HL-60 (cell line): ENCODE measurements at regions not wholly inside any gene's neighbourhood (a gene's known extent, or its start where the extent isn't known, plus 50 kb on each side); places are given as distances from the start of the nearest gene placed in this dataset.

Experiments used
- CTCF ChIP-seq: IDR thresholded peaks from one replicate; pipeline ENCODE4 v1.5.1; 2011; ENCODE audit warnings: low read length, control low read depth, inconsistent platforms; ENCODE audit not compliant: insufficient read depth
- GABPA ChIP-seq: IDR thresholded peaks from 2 replicates; pipeline ENCODE4 v1.6.1; 2012; ENCODE audit warnings: low read depth
- REST ChIP-seq: IDR thresholded peaks from 2 replicates; pipeline ENCODE4 v1.6.1; 2012; ENCODE audit warnings: low read depth; ENCODE audit not compliant: insufficient replicate concordance
- SPI1 ChIP-seq: IDR thresholded peaks from 2 replicates; pipeline ENCODE4 v1.6.1; 2012; ENCODE audit warnings: low read depth, mild to moderate bottlenecking, borderline replicate concordance

- TF ChIP-seq CTCF: no peak
- no peak for TF ChIP-seq GABPA
- TF ChIP-seq REST: no peak
- no peak for TF ChIP-seq SPI1
Observed at GRCh38 chr4:159460371-159460770, 357.5 kb downstream of the RAPGEF2 start.
